Lower lobe of right lung (tissue), 2 donors: ENCODE measurements at regions not wholly inside any gene's neighbourhood (a gene's known extent, or its start where the extent isn't known, plus 50 kb on each side); places are given as distances from the start of the nearest gene placed in this dataset.
A peak's percentile ranks its signal among the peaks of the same experiment; 100 is the strongest.
"Not testable (repeated sequence)": the region's sequence is repeated elsewhere in the genome, so short reads cannot be mapped to it uniquely, and the experiment has no call there.

Experiments
- ATAC-seq, 2 donors: fragments of 200-7000 bp; cut with Tn5 transposase; one replicate each; pipeline ENCODE4 v1.9.1; 2020 to 2022; ENCODE audit warnings: mild to moderate bottlenecking in 2 of 2, moderate library complexity in 2 of 2
- DNase-seq: peaks from one replicate; pipeline ENCODE4 v3.0.0-alpha.2; 2020
- H3K27ac ChIP-seq: fragments of 200-600 bp; one replicate; pipeline ENCODE4 v1.8.0; 2022
- H3K27me3 ChIP-seq: fragments of 200-600 bp; one replicate; pipeline ENCODE4 v1.8.0; 2022; ENCODE audit warnings: low read depth
- H3K36me3 ChIP-seq: fragments of 200-600 bp; one replicate; pipeline ENCODE4 v1.8.0; 2022; ENCODE audit warnings: mild to moderate bottlenecking
- H3K4me1 ChIP-seq: fragments of 200-600 bp; one replicate; pipeline ENCODE4 v1.8.0; 2022
- H3K4me3 ChIP-seq: fragments of 200-600 bp; one replicate; pipeline ENCODE4 v1.8.0; 2022; ENCODE audit warnings: mild to moderate bottlenecking
- H3K9me3 ChIP-seq: fragments of 200-600 bp; one replicate; pipeline ENCODE4 v1.8.0; 2022
- CTCF ChIP-seq: fragments of 200-600 bp; IDR thresholded peaks from one replicate; pipeline ENCODE4 v1.8.0; 2022; ENCODE audit warnings: antibody characterized with exemption, mild to moderate bottlenecking
- intact Hi-C: fragments of 100-400 bp; cut with DNase I; formaldehyde crosslinking; loops from one replicate; pipeline ENCODE4 v1.11.0; 2022
- donor health status: DM: no; HTN: yes; CAD: no; lungs with severe emphysema.

- Histone ChIP-seq H3K27me3 (no peaks in the 10 kb centered on the region), H3K4me1 (peaks cover 11% of the 10 kb centered on the region), H3K9me3 (no peaks in the 10 kb centered on the region), H3K4me3 (no peak overlapping the region), H3K27ac (no peak overlapping the region), H3K36me3 (no peaks in the 10 kb centered on the region)
- TF ChIP-seq CTCF = no peak
- ATAC-seq (no peak), DNase-seq (no peak)
- intact Hi-C loops = no loop called here
Observed at GRCh38 chr2:8332646-8333045, 349.2 kb upstream of the ID2 start.

- H3K9me3 ChIP-seq = no peaks in the 10 kb centered on the region
- no peak for TF ChIP-seq CTCF
- intact Hi-C loops = no loop called here
- no peaks in the 10 kb centered on the region for H3K27me3 ChIP-seq
- H3K4me3 ChIP-seq = no peak overlapping the region
- H3K36me3 ChIP-seq = no peaks in the 10 kb centered on the region
- DNase-seq (no peak), ATAC-seq (no peak)
- H3K27ac ChIP-seq = no peak overlapping the region
- peaks cover 10% of the 10 kb centered on the region for H3K4me1 ChIP-seq
Observed at GRCh38 chr2:8333177-8333831, 348.6 kb upstream of the ID2 start.

GRCh38 chr2:8333832-8334187, 348.0 kb upstream of the ID2 start:
- not testable (repeated sequence) for ATAC-seq, H3K27ac ChIP-seq

GRCh38 chr2:8334866-8335325, 347.0 kb upstream of the ID2 start:
- Histone ChIP-seq H3K27me3 (no peaks in the 10 kb centered on the region), H3K9me3 (no peaks in the 10 kb centered on the region), H3K4me3 (no peak overlapping the region), H3K27ac (no peak overlapping the region), H3K4me1 (peaks cover 4% of the 10 kb centered on the region), H3K36me3 (no peaks in the 10 kb centered on the region)
- no peak for TF ChIP-seq CTCF
- intact Hi-C loops = no loop called here
- ATAC-seq (peak in 1 of 2 donors; percentile 48), DNase-seq (no peak)

More at GRCh38 chr2:8333832-8334187, 348.0 kb upstream of the ID2 start:
- H3K9me3 ChIP-seq, H3K4me1 ChIP-seq, H3K36me3 ChIP-seq, DNase-seq, H3K4me3 ChIP-seq, intact Hi-C loops, H3K27me3 ChIP-seq: not testable (repeated sequence)

- Histone ChIP-seq H3K36me3 (no peaks in the 10 kb centered on the region), H3K27ac (no peak overlapping the region), H3K4me3 (no peak overlapping the region), H3K27me3 (no peaks in the 10 kb centered on the region), H3K9me3 (no peaks in the 10 kb centered on the region), H3K4me1 (no peaks in the 10 kb centered on the region)
- ATAC-seq (no peak), DNase-seq (no peak)
- intact Hi-C loops = no loop called here
- no peak for TF ChIP-seq CTCF
Observed at GRCh38 chr2:8335801-8336200, 346.1 kb upstream of the ID2 start.

GRCh38 chr2:8337321-8337720, 344.5 kb upstream of the ID2 start:
- intact Hi-C loops = no loop called here
- TF ChIP-seq CTCF = no peak
- H3K27me3 ChIP-seq = no peaks in the 10 kb centered on the region
- ATAC-seq (no peak), DNase-seq (no peak)
- H3K4me3 ChIP-seq = no peak overlapping the region
- H3K36me3 ChIP-seq = no peaks in the 10 kb centered on the region
- no peaks in the 10 kb centered on the region for H3K9me3 ChIP-seq
- no peaks in the 10 kb centered on the region for H3K4me1 ChIP-seq
- no peak overlapping the region for H3K27ac ChIP-seq
